B cell (primary cell): ENCODE measurements at regions not wholly inside any gene's neighbourhood (a gene's known extent, or its start where the extent isn't known, plus 50 kb on each side); places are given as distances from the start of the nearest gene placed in this dataset.

ENCODE experiments used
- ATAC-seq: fragments of 200-7000 bp; cut with Tn5 transposase; one replicate; pipeline ENCODE4 v1.10.0; 2021; ENCODE audit warnings: low read depth, mild to moderate bottlenecking, moderate number of reproducible peaks, moderate library complexity
- CTCF ChIA-PET: fragments of 350-600 bp; sonication (Branson Sonifier 250); formaldehyde crosslinking; loops from one replicate; lab custom pipeline; 2021; ENCODE audit warnings: antibody characterized with exemption, inconsistent platforms; lab: Charles Lee
- POLR2A ChIA-PET: fragments of 350-600 bp; sonication (Branson Sonifier 250); formaldehyde crosslinking; loops from one replicate; lab custom pipeline; 2021; ENCODE audit warnings: antibody characterized with exemption; lab: Charles Lee
- DNase-seq: peaks from one replicate; pipeline ENCODE4 v3.0.0; 2013
- H2AFZ ChIP-seq: 2 replicates; pipeline ENCODE4 v1.6.1; 2012; ENCODE audit warnings: mild to moderate bottlenecking, low read depth, low read length; ENCODE audit not compliant: insufficient read depth, poor library complexity, severe bottlenecking
- H3K27ac ChIP-seq, 2 donors: 1 replicate in 1 of 2; 2 replicates in 1 of 2; pipeline ENCODE4 v1.5.1; 2012 to 2013; ENCODE audit warnings: low read length in 2 of 2, mild to moderate bottlenecking in 2 of 2, moderate library complexity in 1 of 2
- H3K27me3 ChIP-seq, 4 experiments: fragments of 200-600 bp in 1 of 4; sonication (generic) in 1 of 4; replicated peaks in 1 of 4; 1 replicate in 2 of 4; 2 replicates in 2 of 4; pipeline versions ENCODE4 v1.6.1 to v1.7.0; 2013 to 2016; ENCODE audit warnings: low read length in 3 of 4, mild to moderate bottlenecking in 2 of 4, mixed read lengths in 1 of 4, moderate library complexity in 1 of 4; ENCODE audit not compliant: insufficient read depth in 4 of 4, control insufficient read depth in 3 of 4; ENCODE audit errors: control extremely low read depth in 1 of 4
- H3K36me3 ChIP-seq, 2 experiments: replicated peaks in 1 of 2; 1 replicate in 1 of 2; 2 replicates in 1 of 2; pipeline versions ENCODE4 v1.6.1 to v1.7.1; 2013; ENCODE audit warnings: low read length in 1 of 2; ENCODE audit not compliant: insufficient read depth in 2 of 2, control insufficient read depth in 1 of 2; ENCODE audit errors: control extremely low read depth in 1 of 2, extremely low read depth in 1 of 2
- H3K4me1 ChIP-seq, 2 donors: fragments of 200-600 bp in 1 of 2; sonication (generic) in 1 of 2; 1 replicate in 1 of 2; 2 replicates in 1 of 2; pipeline versions ENCODE4 v1.5.1 to v1.6.1; 2013 to 2017; ENCODE audit warnings: low read length in 2 of 2; ENCODE audit not compliant: control insufficient read depth in 2 of 2, insufficient read depth in 2 of 2
- H3K4me2 ChIP-seq: replicated peaks from 2 replicates; pipeline ENCODE3; 2012; ENCODE audit warnings: mild to moderate bottlenecking, low read depth, low read length; ENCODE audit not compliant: poor library complexity, severe bottlenecking
- H3K4me3 ChIP-seq, 5 experiments: fragments of 200-600 bp in 1 of 5; sonication (generic) in 1 of 5; 1 replicate in 3 of 5; 2 replicates in 2 of 5; pipeline versions ENCODE4 v1.5.1 to v1.7.0; 2011 to 2016; ENCODE audit warnings: low read length in 4 of 5, mild to moderate bottlenecking in 4 of 5, low read depth in 2 of 5, control low read depth in 1 of 5, moderate library complexity in 1 of 5; ENCODE audit not compliant: insufficient read depth in 1 of 5; ENCODE audit errors: control extremely low read depth in 1 of 5, extremely low read depth in 1 of 5
- H3K79me2 ChIP-seq: fragments of 200-600 bp; sonication (generic); one replicate; pipeline ENCODE4 v1.6.0; 2016; ENCODE audit warnings: low read length; ENCODE audit not compliant: control insufficient read depth, insufficient read depth
- H3K9ac ChIP-seq: fragments of 200-600 bp; sonication (generic); 2 replicates; pipeline ENCODE4 v1.6.1; 2017; ENCODE audit warnings: mild to moderate bottlenecking, low read length, moderate library complexity
- H3K9me3 ChIP-seq, 3 donors: one replicate each; pipeline versions ENCODE4 v1.6.1 to v1.7.1; 2013; ENCODE audit warnings: low read length in 2 of 3; ENCODE audit not compliant: control insufficient read depth in 2 of 3, insufficient read depth in 1 of 3; ENCODE audit errors: control extremely low read depth in 1 of 3
- H4K20me1 ChIP-seq: 2 replicates; pipeline ENCODE4 v1.6.0; 2012; ENCODE audit warnings: mild to moderate bottlenecking, low read length; ENCODE audit not compliant: insufficient read depth, control insufficient read depth, poor library complexity, severe bottlenecking
- H3K27ac Mint-ChIP-seq: one replicate; pipeline ENCODE4 v1.8.0; 2021; ENCODE audit warnings: mixed read lengths
- H3K27me3 Mint-ChIP-seq: one replicate; pipeline ENCODE4 v1.8.0; 2021; ENCODE audit warnings: mixed read lengths
- H3K4me1 Mint-ChIP-seq: one replicate; pipeline ENCODE4 v1.8.0; 2021; ENCODE audit warnings: mixed read lengths
- H3K4me3 Mint-ChIP-seq: one replicate; pipeline ENCODE4 v1.8.0; 2021; ENCODE audit warnings: mixed read lengths
- H3K9me3 Mint-ChIP-seq: one replicate; pipeline ENCODE4 v1.8.0; 2022; ENCODE audit warnings: mixed read lengths; ENCODE audit not compliant: insufficient read depth
- EZH2 ChIP-seq: IDR thresholded peaks from 2 replicates; pipeline ENCODE4 v1.6.1; 2012; ENCODE audit warnings: borderline replicate concordance, low read depth, mild to moderate bottlenecking, moderate library complexity, low read length; ENCODE audit not compliant: insufficient read depth, poor library complexity, severe bottlenecking
- WGBS: methylation state at CpG from one replicate; pipeline ENCODE4 v1.1.5; 2013; ENCODE audit warnings: missing lambda C conversion rate; ENCODE audit not compliant: insufficient coverage; 5-methylcytosine and 5-hydroxymethylcytosine counted together
- intact Hi-C: fragments of 100-400 bp; cut with micrococcal nuclease; formaldehyde crosslinking; loops from one replicate; pipeline ENCODE4 v1.10.0; 2022
- TF ChIP-seq, protein P1 (sequence below): fragments of 200-600 bp; IDR thresholded peaks from one replicate; pipeline ENCODE4 v1.8.0; 2022; ENCODE audit warnings: antibody characterized with exemption, mild to moderate bottlenecking

DNA sequence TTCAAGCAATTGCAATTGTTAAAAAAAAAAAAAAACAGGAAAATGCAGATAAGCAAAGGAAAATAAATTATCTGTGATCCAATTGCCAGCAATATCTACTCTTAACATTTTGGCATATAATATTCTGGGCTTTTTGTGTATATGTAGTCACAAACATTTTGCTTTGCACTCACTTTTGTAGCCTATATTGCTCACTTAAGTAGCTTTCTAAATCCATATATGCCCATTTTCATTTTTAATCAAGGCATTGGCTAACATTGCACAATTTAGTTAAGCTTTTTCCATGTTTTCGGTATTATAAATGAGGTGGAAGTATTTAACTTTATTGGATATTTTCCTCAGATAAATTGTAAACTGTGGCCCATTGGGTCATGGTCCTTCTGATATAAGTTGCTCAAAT, 466.3 kb upstream of the ATP2B1 start:
- H3K4me3 Mint-ChIP-seq: no peak overlapping the region
- Histone ChIP-seq H3K9me3 (no peaks in the 10 kb centered on the region), H3K4me2 (no peak overlapping the region), H3K27ac (no peak overlapping the region), H3K27me3 (no peaks in the 10 kb centered on the region), H3K9ac (no peak overlapping the region), H3K36me3 (no peaks in the 10 kb centered on the region), H3K4me1 (no peaks in the 10 kb centered on the region), H4K20me1 (no peaks in the 10 kb centered on the region), H3K79me2 (no peaks in the 10 kb centered on the region), H3K4me3 (no peak overlapping the region), H2AFZ (no peak overlapping the region)
- peaks cover 10% of the 10 kb centered on the region for H3K27me3 Mint-ChIP-seq
- ChIA-PET CTCF (interaction anchor here (0.7 kb wide), 1 partner anchor 13 kb away, joined by 3 read pairs; no protein-coding TSS in a partner anchor), POLR2A (no interaction called here)
- no peak overlapping the region for H3K27ac Mint-ChIP-seq
- no peaks in the 10 kb centered on the region for H3K9me3 Mint-ChIP-seq
- intact Hi-C loops: no loop called here
- TF ChIP-seq EZH2: no peak
- TF ChIP-seq, protein P1, sequence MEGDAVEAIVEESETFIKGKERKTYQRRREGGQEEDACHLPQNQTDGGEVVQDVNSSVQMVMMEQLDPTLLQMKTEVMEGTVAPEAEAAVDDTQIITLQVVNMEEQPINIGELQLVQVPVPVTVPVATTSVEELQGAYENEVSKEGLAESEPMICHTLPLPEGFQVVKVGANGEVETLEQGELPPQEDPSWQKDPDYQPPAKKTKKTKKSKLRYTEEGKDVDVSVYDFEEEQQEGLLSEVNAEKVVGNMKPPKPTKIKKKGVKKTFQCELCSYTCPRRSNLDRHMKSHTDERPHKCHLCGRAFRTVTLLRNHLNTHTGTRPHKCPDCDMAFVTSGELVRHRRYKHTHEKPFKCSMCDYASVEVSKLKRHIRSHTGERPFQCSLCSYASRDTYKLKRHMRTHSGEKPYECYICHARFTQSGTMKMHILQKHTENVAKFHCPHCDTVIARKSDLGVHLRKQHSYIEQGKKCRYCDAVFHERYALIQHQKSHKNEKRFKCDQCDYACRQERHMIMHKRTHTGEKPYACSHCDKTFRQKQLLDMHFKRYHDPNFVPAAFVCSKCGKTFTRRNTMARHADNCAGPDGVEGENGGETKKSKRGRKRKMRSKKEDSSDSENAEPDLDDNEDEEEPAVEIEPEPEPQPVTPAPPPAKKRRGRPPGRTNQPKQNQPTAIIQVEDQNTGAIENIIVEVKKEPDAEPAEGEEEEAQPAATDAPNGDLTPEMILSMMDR: no peak
- no CpG with 5 or more reads among the region's 1 CpG for WGBS
- H3K4me1 Mint-ChIP-seq: no peaks in the 10 kb centered on the region
- DNase-seq (no peak), ATAC-seq (no peak)

DNA sequence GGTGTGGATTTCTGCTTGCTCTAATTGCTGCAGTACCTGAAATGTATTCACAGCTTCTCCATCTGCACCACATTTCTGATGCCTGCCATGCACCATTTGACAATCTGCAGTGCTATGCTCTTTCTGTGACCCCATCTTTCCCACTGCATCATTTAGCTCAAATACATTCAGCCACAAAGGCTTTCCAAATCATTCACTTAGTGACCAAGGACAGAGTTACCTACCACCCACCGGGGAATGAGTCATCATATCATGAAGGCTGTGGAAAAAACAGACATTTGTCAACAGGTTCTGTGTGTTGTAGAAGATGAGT, 465.5 kb upstream of the ATP2B1 start:
- no peak overlapping the region for H3K4me2 ChIP-seq
- ATAC-seq: no peak

More for the DNA sequence above, 465.5 kb upstream of the ATP2B1 start:
- Histone ChIP-seq H3K27ac (no peak overlapping the region), H4K20me1 (no peaks in the 10 kb centered on the region), H3K36me3 (no peaks in the 10 kb centered on the region), H2AFZ (no peak overlapping the region), H3K27me3 (no peaks in the 10 kb centered on the region), H3K4me3 (no peak overlapping the region), H3K9ac (no peak overlapping the region), H3K79me2 (no peaks in the 10 kb centered on the region), H3K9me3 (no peaks in the 10 kb centered on the region), H3K4me1 (no peaks in the 10 kb centered on the region)
- no peak for TF ChIP-seq EZH2
- intact Hi-C loops: no loop called here
- Mint-ChIP-seq H3K4me1 (no peaks in the 10 kb centered on the region), H3K27me3 (peaks cover 10% of the 10 kb centered on the region), H3K4me3 (no peak overlapping the region), H3K27ac (no peak overlapping the region), H3K9me3 (no peaks in the 10 kb centered on the region)
- ChIA-PET CTCF (no interaction called here), POLR2A (no interaction called here)
- DNase-seq: no peak
- WGBS: no CpG with 5 or more reads among the region's 1 CpG
